H9 (cell line): ENCODE measurements at regions not wholly inside any gene's neighbourhood (a gene's known extent, or its start where the extent isn't known, plus 50 kb on each side); places are given as distances from the start of the nearest gene placed in this dataset.
A peak's percentile ranks its signal among the peaks of the same experiment; 100 is the strongest.

ENCODE experiments used
- DNase-seq: peaks from one replicate; pipeline ENCODE4 v3.0.0-alpha.2; 2017
- H2AFZ ChIP-seq: one replicate; pipeline ENCODE4 v1.6.1; 2013; ENCODE audit warnings: mild to moderate bottlenecking, low read length, control low read depth, moderate library complexity
- H2AK5ac ChIP-seq: 2 replicates; pipeline ENCODE4 v1.6.1; 2013; ENCODE audit warnings: low read length, control low read depth, mixed read lengths; ENCODE audit not compliant: insufficient read length
- H2BK120ac ChIP-seq: one replicate; pipeline ENCODE4 v1.6.1; 2013; ENCODE audit warnings: low read depth, mild to moderate bottlenecking, low read length, control low read depth, inconsistent platforms; ENCODE audit not compliant: poor library complexity, severe bottlenecking
- H2BK12ac ChIP-seq: 2 replicates; pipeline ENCODE4 v1.6.1; 2013; ENCODE audit warnings: low read length, control low read depth, mixed read lengths, low read depth; ENCODE audit not compliant: insufficient read length
- H2BK15ac ChIP-seq: 2 replicates; pipeline ENCODE4 v1.6.1; 2013; ENCODE audit warnings: low read depth, low read length, control low read depth
- H2BK20ac ChIP-seq: one replicate; pipeline ENCODE4 v1.6.1; 2013; ENCODE audit warnings: low read depth, mild to moderate bottlenecking, low read length, control low read depth, inconsistent platforms; ENCODE audit not compliant: poor library complexity, severe bottlenecking
- H2BK5ac ChIP-seq: 2 replicates; pipeline ENCODE4 v1.6.1; 2013; ENCODE audit warnings: low read length, control low read depth, mixed read lengths; ENCODE audit not compliant: insufficient read length
- H3K14ac ChIP-seq: 2 replicates; pipeline ENCODE4 v1.6.1; 2013; ENCODE audit warnings: low read length, control low read depth; ENCODE audit not compliant: insufficient read depth
- H3K18ac ChIP-seq: 2 replicates; pipeline ENCODE4 v1.6.1; 2013; ENCODE audit warnings: low read depth, mild to moderate bottlenecking, mixed read lengths, low read length, control low read depth; ENCODE audit not compliant: insufficient read length
- H3K23ac ChIP-seq: 2 replicates; pipeline ENCODE4 v1.6.1; 2013; ENCODE audit warnings: low read length, control low read depth, mixed read lengths, low read depth; ENCODE audit not compliant: insufficient read length
- H3K23me2 ChIP-seq: 2 replicates; pipeline ENCODE4 v1.6.1; 2013; ENCODE audit warnings: low read depth, mild to moderate bottlenecking, mixed read lengths, low read length, control low read depth; ENCODE audit not compliant: insufficient read length, poor library complexity, severe bottlenecking
- H3K27ac ChIP-seq: 2 replicates; pipeline ENCODE4 v1.5.1; 2013; ENCODE audit warnings: low read length, control low read depth, mixed read lengths, low read depth; ENCODE audit not compliant: insufficient read length
- H3K27me3 ChIP-seq: 2 replicates; pipeline ENCODE4 v1.6.1; 2013; ENCODE audit warnings: low read length, control low read depth, inconsistent platforms; ENCODE audit not compliant: insufficient read depth
- H3K4ac ChIP-seq: 2 replicates; pipeline ENCODE4 v1.6.1; 2013; ENCODE audit warnings: low read depth, mild to moderate bottlenecking, control low read depth, inconsistent platforms, low read length, moderate library complexity
- H3K4me1 ChIP-seq: 2 replicates; pipeline ENCODE4 v1.6.1; 2013; ENCODE audit warnings: low read length, control low read depth, inconsistent platforms; ENCODE audit not compliant: insufficient read depth
- H3K4me2 ChIP-seq: 2 replicates; pipeline ENCODE4 v1.6.1; 2013; ENCODE audit warnings: low read length, control low read depth, mixed read lengths; ENCODE audit not compliant: insufficient read length, insufficient read depth
- H3K56ac ChIP-seq: 2 replicates; pipeline ENCODE4 v1.6.1; 2013; ENCODE audit warnings: low read depth, mild to moderate bottlenecking, mixed read lengths, low read length, control low read depth; ENCODE audit not compliant: insufficient read length
- H3K79me1 ChIP-seq: 2 replicates; pipeline ENCODE4 v1.6.1; 2013; ENCODE audit warnings: low read depth, mild to moderate bottlenecking, moderate library complexity, low read length, control low read depth, inconsistent platforms; ENCODE audit not compliant: insufficient read depth, poor library complexity, severe bottlenecking
- H3K79me2 ChIP-seq: 2 replicates; pipeline ENCODE4 v1.6.1; 2013; ENCODE audit warnings: low read length, control low read depth, inconsistent platforms; ENCODE audit not compliant: insufficient read depth
- H3K9ac ChIP-seq: 2 replicates; pipeline ENCODE4 v1.6.1; 2013; ENCODE audit warnings: low read length, control low read depth, mixed read lengths; ENCODE audit not compliant: insufficient read length; ENCODE audit errors: extremely low read depth
- H3K9me3 ChIP-seq: one replicate; pipeline ENCODE4 v1.6.1; 2013; ENCODE audit warnings: low read depth, low read length, inconsistent platforms; ENCODE audit not compliant: control insufficient read depth
- H3T11ph ChIP-seq: one replicate; pipeline ENCODE4 v1.6.1; 2013; ENCODE audit warnings: mild to moderate bottlenecking, low read length, control low read depth, inconsistent platforms
- H4K20me1 ChIP-seq: one replicate; pipeline ENCODE4 v1.6.1; 2013; ENCODE audit not compliant: control insufficient read depth, insufficient read length, insufficient read depth
- H4K5ac ChIP-seq: 2 replicates; pipeline ENCODE4 v1.6.1; 2013; ENCODE audit warnings: low read depth, mild to moderate bottlenecking, mixed read lengths, low read length, control low read depth; ENCODE audit not compliant: insufficient read length
- H4K8ac ChIP-seq: replicated peaks from 2 replicates; pipeline ENCODE4 v1.6.1; 2013; ENCODE audit warnings: low read length, control low read depth, mixed read lengths, low read depth; ENCODE audit not compliant: insufficient read length
- H4K91ac ChIP-seq: 2 replicates; pipeline ENCODE4 v1.6.1; 2013; ENCODE audit warnings: low read depth, mild to moderate bottlenecking, moderate library complexity, mixed read lengths, low read length, control low read depth; ENCODE audit not compliant: insufficient read length
- H3K27ac Mint-ChIP-seq, 3 experiments: 2 replicates in 2 of 3; 3 replicates in 1 of 3; pipeline ENCODE4 v1.8.0; 2020 to 2021; ENCODE audit warnings: mixed read lengths in 3 of 3, mild to moderate bottlenecking in 1 of 3, moderate library complexity in 1 of 3
- H3K27me3 Mint-ChIP-seq: 2 replicates; pipeline ENCODE4 v1.8.0; 2021; ENCODE audit warnings: low read depth, mild to moderate bottlenecking, moderate library complexity, mixed read lengths
- H3K36me3 Mint-ChIP-seq, 3 experiments: 2 replicates in 2 of 3; 3 replicates in 1 of 3; pipeline ENCODE4 v1.8.0; 2020 to 2021; ENCODE audit warnings: low read depth in 3 of 3, mixed read lengths in 3 of 3; ENCODE audit not compliant: insufficient read depth in 1 of 3
- H3K4me1 Mint-ChIP-seq, 2 experiments: 2 replicates each; pipeline ENCODE4 v1.8.0; 2020; ENCODE audit warnings: mixed read lengths in 2 of 2
- H3K4me3 Mint-ChIP-seq, 2 experiments: 2 replicates in 1 of 2; 3 replicates in 1 of 2; pipeline ENCODE4 v1.8.0; 2020 to 2021; ENCODE audit warnings: mild to moderate bottlenecking in 2 of 2, mixed read lengths in 2 of 2, moderate library complexity in 1 of 2
- H3K9me3 Mint-ChIP-seq, 2 experiments: 2 replicates in 1 of 2; 3 replicates in 1 of 2; pipeline ENCODE4 v1.8.0; 2020; ENCODE audit warnings: mild to moderate bottlenecking in 2 of 2, mixed read lengths in 2 of 2, moderate library complexity in 1 of 2
- CTCF ChIP-seq: fragments of 200-600 bp; sonication (generic); conservative IDR thresholded peaks from 3 replicates; pipeline ENCODE4 v1.8.0; 2021; ENCODE audit warnings: antibody characterized with exemption, mild to moderate bottlenecking
- WGBS: extraction: QIAGEN DNeasy Blood & Tissue Kit; methylation state at CpG from one replicate; pipeline ENCODE4 v1.1.7; 2013; ENCODE audit warnings: missing lambda C conversion rate, low lambda C conversion rate, mixed read lengths; ENCODE audit not compliant: insufficient read length; ENCODE audit errors: extremely low coverage; 5-methylcytosine and 5-hydroxymethylcytosine counted together

GRCh38 chr22:34115722-34116121, 195.4 kb upstream of the LARGE1 start:
- Histone ChIP-seq H3K9me3 (no peaks in the 10 kb centered on the region), H3K4me2 (no peak overlapping the region), H2BK20ac (no peak overlapping the region), H3T11ph (no peak overlapping the region), H4K91ac (no peak overlapping the region), H3K4me1 (no peaks in the 10 kb centered on the region), H3K23ac (no peak overlapping the region), H3K79me2 (no peaks in the 10 kb centered on the region), H2BK120ac (no peak overlapping the region), H2AK5ac (no peak overlapping the region), H2BK5ac (no peak overlapping the region), H4K20me1 (no peaks in the 10 kb centered on the region), H2AFZ (no peak overlapping the region), H3K79me1 (no peaks in the 10 kb centered on the region), H3K14ac (no peak overlapping the region), H3K27me3 (no peaks in the 10 kb centered on the region), H2BK12ac (no peak overlapping the region), H3K56ac (no peak overlapping the region), H3K27ac (no peak overlapping the region), H4K8ac (no peak overlapping the region), H3K23me2 (no peaks in the 10 kb centered on the region), H4K5ac (no peak overlapping the region), H2BK15ac (no peak overlapping the region), H3K4ac (no peak overlapping the region), H3K9ac (no peak overlapping the region), H3K18ac (no peak overlapping the region)
- DNase-seq: no peak
- H3K36me3 Mint-ChIP-seq: peaks cover 0 to 4% (median 0%) of the 10 kb centered on the region in 3 experiments; a peak in 1 of 7 replicates
- peaks cover 5% of the 10 kb centered on the region in 2 experiments; a peak in 3 of 5 replicates for H3K9me3 Mint-ChIP-seq
- H3K27me3 Mint-ChIP-seq: peaks cover 8% of the 10 kb centered on the region
- H3K4me1 Mint-ChIP-seq: no peaks in the 10 kb centered on the region
- no CpG with 5 or more reads among the region's 2 CpGs for WGBS
- no peak overlapping the region for H3K27ac Mint-ChIP-seq
- H3K4me3 Mint-ChIP-seq: no peak overlapping the region
- 0 out of 3 replicates have a peak, but pooled peaks have one; percentile 3 for TF ChIP-seq CTCF
